ENCODE measurements at regions not wholly inside any gene's neighbourhood (a gene's known extent, or its start where the extent isn't known, plus 50 kb on each side); places are given as distances from the start of the nearest gene placed in this dataset.

DNA sequence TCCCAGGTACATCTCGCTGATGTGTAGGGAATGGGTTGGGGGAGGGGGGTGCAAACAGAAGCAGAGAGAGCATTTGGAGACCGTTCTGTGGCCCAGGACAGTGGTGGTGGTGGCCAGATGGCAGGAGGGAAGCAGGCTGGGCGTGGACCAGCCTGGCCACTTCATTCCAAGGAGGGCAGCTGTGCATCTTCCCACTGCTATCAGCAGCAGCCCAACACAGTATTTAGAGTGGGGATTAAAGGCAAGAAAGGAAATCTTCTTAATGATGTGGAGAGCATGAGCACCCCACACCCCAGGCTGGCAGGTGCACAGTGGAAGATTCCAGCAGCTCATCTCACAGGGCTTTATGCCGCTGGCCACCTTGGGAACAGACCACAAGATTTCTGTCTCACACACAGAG lies 198.7 kb downstream of the NPHP4 start:
- H3K27ac ChIP-seq (ENCODE audit: low read depth, low read length, severe bottlenecking) = no peak overlapping the region
- 86 to 100% methylated on average over 2 of the region's 4 CpGs for WGBS, 2 experiments (ENCODE audit: insufficient coverage in 2 of 2)
- no peak overlapping the region for H3K4me3 ChIP-seq (ENCODE audit: extremely low read depth, insufficient read depth, low read length, poor library complexity, severe bottlenecking)
- H3K36me3 ChIP-seq (ENCODE audit: control insufficient read depth, insufficient read depth, low read length) = no peaks in the 10 kb centered on the region
- no peaks in the 10 kb centered on the region for H3K9me3 ChIP-seq (ENCODE audit: control insufficient read depth, low read length)
- no peaks in the 10 kb centered on the region for H3K4me1 ChIP-seq (ENCODE audit: control insufficient read depth, insufficient read depth, low read length, poor library complexity, severe bottlenecking)

GRCh38 chr1:5781079-5781478 lies 211.1 kb downstream of the NPHP4 start:
- Histone ChIP-seq H3K27ac (ENCODE audit: low read depth, low read length, severe bottlenecking) (no peak overlapping the region), H3K36me3 (ENCODE audit: control insufficient read depth, insufficient read depth, low read length) (no peaks in the 10 kb centered on the region), H3K4me3 (ENCODE audit: extremely low read depth, insufficient read depth, low read length, poor library complexity, severe bottlenecking) (no peak overlapping the region), H3K4me1 (ENCODE audit: control insufficient read depth, insufficient read depth, low read length, poor library complexity, severe bottlenecking) (no peaks in the 10 kb centered on the region), H3K9me3 (ENCODE audit: control insufficient read depth, low read length) (no peaks in the 10 kb centered on the region)
- WGBS, 2 experiments (ENCODE audit: insufficient coverage in 2 of 2) = 90 to 100% methylated on average over 4 to 5 of the region's 6 CpGs

DNA sequence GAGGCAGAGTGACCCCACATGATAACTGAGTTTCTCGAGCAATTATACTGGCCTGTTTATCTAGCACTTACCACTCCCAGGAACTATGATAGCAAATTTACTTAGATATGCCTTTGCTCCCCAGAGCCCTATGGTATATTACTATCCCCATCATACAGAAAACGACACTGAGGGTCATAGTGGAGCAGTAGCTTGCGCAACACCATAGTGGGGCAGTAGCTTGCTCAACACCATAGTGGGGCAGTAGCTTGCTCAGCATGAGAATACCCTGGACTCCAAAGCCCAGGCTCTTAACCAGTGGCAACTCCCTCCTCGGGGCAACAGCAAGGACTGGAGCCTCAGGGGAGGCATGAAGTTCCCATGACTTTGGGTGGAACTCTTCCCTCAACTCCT lies 211.9 kb downstream of the NPHP4 start:
- H3K4me3 ChIP-seq (ENCODE audit: extremely low read depth, insufficient read depth, low read length, poor library complexity, severe bottlenecking) = no peak overlapping the region
- WGBS, 2 experiments (ENCODE audit: insufficient coverage in 2 of 2) = 89 to 92% methylated on average over 3 to 4 of the region's 4 CpGs
- no peaks in the 10 kb centered on the region for H3K9me3 ChIP-seq (ENCODE audit: control insufficient read depth, low read length)
- H3K4me1 ChIP-seq (ENCODE audit: control insufficient read depth, insufficient read depth, low read length, poor library complexity, severe bottlenecking) = no peaks in the 10 kb centered on the region
- no peak overlapping the region for H3K27ac ChIP-seq (ENCODE audit: low read depth, low read length, severe bottlenecking)
- no peaks in the 10 kb centered on the region for H3K36me3 ChIP-seq (ENCODE audit: control insufficient read depth, insufficient read depth, low read length)

DNA sequence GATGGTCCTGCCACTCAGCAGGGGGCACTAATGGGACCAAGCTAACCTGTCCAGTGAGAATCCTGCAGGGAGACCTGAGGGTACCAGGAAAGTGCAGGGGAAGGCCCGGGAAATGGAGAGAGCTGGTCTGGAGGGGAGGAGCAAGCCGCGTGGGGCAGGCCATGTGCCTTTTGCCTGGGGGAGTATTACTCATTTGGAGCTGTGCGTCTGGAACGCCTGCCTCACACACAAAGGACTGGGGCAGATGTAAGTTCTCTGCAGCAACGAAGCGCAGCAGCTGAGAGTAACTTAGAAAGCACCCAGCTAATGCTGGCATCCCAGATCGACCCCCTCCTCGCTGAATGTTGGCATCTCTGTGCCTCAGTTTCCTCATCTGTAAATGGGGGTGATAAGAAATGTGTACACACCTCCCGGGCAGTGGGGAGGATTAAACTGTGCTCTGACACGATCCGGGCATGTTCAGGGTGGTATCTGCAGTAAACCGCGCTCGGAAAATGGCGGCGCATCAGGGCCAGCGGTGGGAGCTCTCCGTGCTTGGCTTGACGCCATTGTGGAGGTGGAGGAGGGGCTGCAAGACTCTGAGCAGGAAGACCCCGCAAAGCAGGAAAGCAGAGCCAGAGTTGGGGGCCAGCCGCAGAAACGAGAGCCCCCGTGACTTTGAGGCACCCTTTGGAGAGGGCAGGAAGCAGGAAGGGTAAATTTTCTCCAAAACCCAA lies 212.5 kb downstream of the NPHP4 start:
- Histone ChIP-seq H3K9me3 (ENCODE audit: control insufficient read depth, low read length) (no peaks in the 10 kb centered on the region), H3K4me1 (ENCODE audit: control insufficient read depth, insufficient read depth, low read length, poor library complexity, severe bottlenecking) (no peaks in the 10 kb centered on the region), H3K36me3 (ENCODE audit: control insufficient read depth, insufficient read depth, low read length) (no peaks in the 10 kb centered on the region), H3K27ac (ENCODE audit: low read depth, low read length, severe bottlenecking) (no peak overlapping the region), H3K4me3 (ENCODE audit: extremely low read depth, insufficient read depth, low read length, poor library complexity, severe bottlenecking) (no peak overlapping the region)
- WGBS, 2 experiments (ENCODE audit: insufficient coverage in 2 of 2) = 95% methylated on average over 8 to 22 of the region's 24 CpGs

GRCh38 chr1:5776035-5776550 lies 216.1 kb downstream of the NPHP4 start:
- Histone ChIP-seq H3K36me3 (ENCODE audit: control insufficient read depth, insufficient read depth, low read length) (no peaks in the 10 kb centered on the region), H3K4me1 (ENCODE audit: control insufficient read depth, insufficient read depth, low read length, poor library complexity, severe bottlenecking) (no peaks in the 10 kb centered on the region), H3K4me3 (ENCODE audit: extremely low read depth, insufficient read depth, low read length, poor library complexity, severe bottlenecking) (no peak overlapping the region), H3K27ac (ENCODE audit: low read depth, low read length, severe bottlenecking) (no peak overlapping the region), H3K9me3 (ENCODE audit: control insufficient read depth, low read length) (no peaks in the 10 kb centered on the region)
- 94 to 95% methylated on average over 9 to 10 of the region's 12 CpGs for WGBS, 2 experiments (ENCODE audit: insufficient coverage in 2 of 2)

DNA sequence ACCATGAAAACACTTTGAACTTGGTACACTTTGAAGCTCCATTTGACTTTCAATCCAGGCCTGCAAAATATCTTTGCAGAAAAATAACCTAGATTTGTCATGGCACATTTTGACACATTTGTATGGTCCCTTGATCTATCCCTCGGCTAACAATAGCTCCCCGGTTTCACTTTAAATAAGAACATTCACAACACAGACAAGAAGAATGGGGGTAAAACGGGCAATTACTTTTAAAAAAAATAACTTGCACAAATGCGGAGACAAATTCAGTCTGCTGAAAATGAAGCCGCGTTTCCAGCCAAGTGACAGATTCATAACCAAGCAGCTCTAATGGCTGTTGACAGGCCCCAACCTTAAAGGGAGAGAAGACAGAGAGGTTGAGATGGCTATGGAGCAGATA lies 218.2 kb downstream of the NPHP4 start:
- no peaks in the 10 kb centered on the region for H3K4me1 ChIP-seq (ENCODE audit: control insufficient read depth, insufficient read depth, low read length, poor library complexity, severe bottlenecking)
- H3K9me3 ChIP-seq (ENCODE audit: control insufficient read depth, low read length) = no peaks in the 10 kb centered on the region
- H3K27ac ChIP-seq (ENCODE audit: low read depth, low read length, severe bottlenecking) = no peak overlapping the region
- H3K4me3 ChIP-seq (ENCODE audit: extremely low read depth, insufficient read depth, low read length, poor library complexity, severe bottlenecking) = no peak overlapping the region
- WGBS, 2 experiments (ENCODE audit: insufficient coverage in 2 of 2) = 97% methylated on average over 4 of the region's 6 CpGs; no CpG with 5 or more reads in 1 of the 2 experiments
- H3K36me3 ChIP-seq (ENCODE audit: control insufficient read depth, insufficient read depth, low read length) = no peaks in the 10 kb centered on the region

DNA sequence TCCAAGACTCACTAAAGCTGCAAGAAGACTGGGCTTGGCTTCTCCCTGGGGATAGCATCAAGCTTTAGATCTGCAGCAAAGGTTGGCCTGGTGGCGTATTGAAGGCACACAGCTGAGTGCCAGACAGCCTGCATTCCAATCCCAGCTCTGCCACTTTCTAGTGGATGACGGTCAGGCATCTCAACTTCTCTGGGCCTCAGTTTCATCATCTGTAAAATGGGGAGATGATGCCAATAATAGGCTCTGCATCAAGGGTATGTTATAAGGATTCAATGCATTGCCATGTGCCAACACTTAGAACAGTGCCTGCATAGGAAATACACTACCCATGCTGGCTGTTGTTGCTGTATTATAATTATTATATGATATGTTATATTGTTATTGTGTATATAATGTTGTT lies 220.4 kb downstream of the NPHP4 start:
- WGBS, 2 experiments (ENCODE audit: insufficient coverage in 2 of 2) = 80 to 100% methylated on average over 1 of the region's 2 CpGs
- H3K36me3 ChIP-seq (ENCODE audit: control insufficient read depth, insufficient read depth, low read length) = no peaks in the 10 kb centered on the region

GRCh38 chr1:5770981-5771765 lies 221.1 kb downstream of the NPHP4 start:
- Histone ChIP-seq H3K36me3 (ENCODE audit: control insufficient read depth, insufficient read depth, low read length) (no peaks in the 10 kb centered on the region), H3K27ac (ENCODE audit: low read depth, low read length, severe bottlenecking) (no peak overlapping the region), H3K4me3 (ENCODE audit: extremely low read depth, insufficient read depth, low read length, poor library complexity, severe bottlenecking) (no peak overlapping the region), H3K9me3 (ENCODE audit: control insufficient read depth, low read length) (no peaks in the 10 kb centered on the region), H3K4me1 (ENCODE audit: control insufficient read depth, insufficient read depth, low read length, poor library complexity, severe bottlenecking) (no peaks in the 10 kb centered on the region)
- WGBS, 2 experiments (ENCODE audit: insufficient coverage in 2 of 2) = 82 to 84% methylated on average over 23 of the region's 23 CpGs

More for the DNA sequence above, 220.4 kb downstream of the NPHP4 start:
- Histone ChIP-seq H3K27ac (ENCODE audit: low read depth, low read length, severe bottlenecking) (no peak overlapping the region), H3K4me1 (ENCODE audit: control insufficient read depth, insufficient read depth, low read length, poor library complexity, severe bottlenecking) (no peaks in the 10 kb centered on the region), H3K9me3 (ENCODE audit: control insufficient read depth, low read length) (no peaks in the 10 kb centered on the region), H3K4me3 (ENCODE audit: extremely low read depth, insufficient read depth, low read length, poor library complexity, severe bottlenecking) (no peak overlapping the region)

DNA sequence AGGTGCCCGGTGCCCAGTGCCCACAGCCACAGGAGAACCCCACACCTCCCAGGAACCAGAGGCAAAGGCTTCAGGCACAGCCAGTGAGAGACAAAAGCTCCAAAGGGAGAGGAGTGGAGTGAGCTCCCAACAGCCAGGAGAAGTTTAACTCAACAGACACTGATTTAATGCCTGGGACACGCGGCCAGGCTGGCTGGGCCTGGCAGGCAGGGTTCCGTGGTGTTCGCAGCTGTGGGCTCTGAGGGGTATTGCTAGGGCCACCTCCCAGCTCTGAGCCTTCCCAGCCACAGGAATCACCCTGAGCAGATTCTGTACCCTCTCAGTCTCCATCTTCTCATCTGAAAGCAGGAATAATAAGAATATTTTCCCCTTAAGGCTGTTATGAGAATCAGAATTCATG lies 222.5 kb downstream of the NPHP4 start:
- 93% methylated on average over 4 to 5 of the region's 5 CpGs for WGBS, 2 experiments (ENCODE audit: insufficient coverage in 2 of 2)
- peaks cover 4% of the 10 kb centered on the region for H3K4me1 ChIP-seq (ENCODE audit: control insufficient read depth, insufficient read depth, low read length, poor library complexity, severe bottlenecking)

GRCh38 chr1:5769146-5769545 lies 223.1 kb downstream of the NPHP4 start:
- H3K9me3 ChIP-seq (ENCODE audit: control insufficient read depth, low read length) = no peaks in the 10 kb centered on the region
- 86 to 89% methylated on average over 6 to 7 of the region's 7 CpGs for WGBS, 2 experiments (ENCODE audit: insufficient coverage in 2 of 2)

More for the DNA sequence above, 222.5 kb downstream of the NPHP4 start:
- Histone ChIP-seq H3K4me3 (ENCODE audit: extremely low read depth, insufficient read depth, low read length, poor library complexity, severe bottlenecking) (no peak overlapping the region), H3K27ac (ENCODE audit: low read depth, low read length, severe bottlenecking) (no peak overlapping the region), H3K9me3 (ENCODE audit: control insufficient read depth, low read length) (no peaks in the 10 kb centered on the region), H3K36me3 (ENCODE audit: control insufficient read depth, insufficient read depth, low read length) (no peaks in the 10 kb centered on the region)

DNA sequence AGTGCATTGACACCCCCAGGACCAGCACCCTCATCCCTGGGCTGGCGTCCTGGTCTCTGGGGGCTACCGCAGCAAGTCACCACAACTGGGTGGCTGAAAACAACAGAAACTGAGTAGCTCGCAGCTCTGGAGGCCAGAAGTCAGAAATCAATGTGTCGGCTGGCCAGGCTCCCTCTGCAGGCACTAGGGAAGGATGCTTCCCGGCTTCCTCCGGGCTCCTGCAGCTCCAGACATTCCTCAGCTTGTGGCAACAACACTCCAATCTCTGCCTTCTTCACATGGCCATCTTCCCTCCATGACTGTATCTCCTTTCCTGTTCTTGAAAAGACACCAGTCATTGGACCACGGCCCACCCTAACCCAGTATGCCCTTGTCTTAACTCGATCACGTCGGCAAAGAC lies 224.2 kb downstream of the NPHP4 start:
- Histone ChIP-seq H3K36me3 (ENCODE audit: control insufficient read depth, insufficient read depth, low read length) (no peaks in the 10 kb centered on the region), H3K4me1 (ENCODE audit: control insufficient read depth, insufficient read depth, low read length, poor library complexity, severe bottlenecking) (peaks cover 5% of the 10 kb centered on the region), H3K27ac (ENCODE audit: low read depth, low read length, severe bottlenecking) (no peak overlapping the region), H3K4me3 (ENCODE audit: extremely low read depth, insufficient read depth, low read length, poor library complexity, severe bottlenecking) (no peak overlapping the region), H3K9me3 (ENCODE audit: control insufficient read depth, low read length) (peaks cover 4% of the 10 kb centered on the region)
- WGBS, 2 experiments (ENCODE audit: insufficient coverage in 2 of 2) = 63 to 72% methylated on average over 9 to 10 of the region's 10 CpGs

More at GRCh38 chr1:5769146-5769545, 223.1 kb downstream of the NPHP4 start:
- H3K4me3 ChIP-seq (ENCODE audit: extremely low read depth, insufficient read depth, low read length, poor library complexity, severe bottlenecking) = no peak overlapping the region
- H3K4me1 ChIP-seq (ENCODE audit: control insufficient read depth, insufficient read depth, low read length, poor library complexity, severe bottlenecking) = peaks cover 5% of the 10 kb centered on the region
- H3K36me3 ChIP-seq (ENCODE audit: control insufficient read depth, insufficient read depth, low read length) = no peaks in the 10 kb centered on the region
- H3K27ac ChIP-seq (ENCODE audit: low read depth, low read length, severe bottlenecking) = no peak overlapping the region

Measured in mesodermal cell (in vitro differentiated cells).